ENCODE measurements at regions not wholly inside any gene's neighbourhood (a gene's known extent, or its start where the extent isn't known, plus 50 kb on each side); places are given as distances from the start of the nearest gene placed in this dataset.

DNA sequence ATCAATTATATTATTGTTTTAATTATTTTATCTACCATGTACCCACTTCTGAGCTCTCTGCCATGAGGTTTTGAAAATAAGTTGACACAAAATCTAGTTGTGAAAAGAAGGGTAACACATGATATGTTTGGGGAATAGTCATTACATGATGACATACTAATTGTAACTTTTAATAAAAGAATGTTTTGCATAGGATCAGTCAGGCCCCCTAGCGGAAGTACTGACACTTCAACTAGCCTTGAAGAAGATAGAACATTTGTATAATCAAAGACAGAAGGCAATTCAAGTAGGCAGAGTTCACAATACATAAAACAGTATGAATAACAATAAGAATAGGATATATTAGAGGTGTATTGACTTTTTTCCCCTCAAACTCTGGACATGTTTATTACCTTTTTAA lies 1191.0 kb upstream of the AGA start:
- TF ChIP-seq POLR2A (IDR thresholded peaks at IDR 0.05), result no peak
- TF ChIP-seq, protein P1, sequence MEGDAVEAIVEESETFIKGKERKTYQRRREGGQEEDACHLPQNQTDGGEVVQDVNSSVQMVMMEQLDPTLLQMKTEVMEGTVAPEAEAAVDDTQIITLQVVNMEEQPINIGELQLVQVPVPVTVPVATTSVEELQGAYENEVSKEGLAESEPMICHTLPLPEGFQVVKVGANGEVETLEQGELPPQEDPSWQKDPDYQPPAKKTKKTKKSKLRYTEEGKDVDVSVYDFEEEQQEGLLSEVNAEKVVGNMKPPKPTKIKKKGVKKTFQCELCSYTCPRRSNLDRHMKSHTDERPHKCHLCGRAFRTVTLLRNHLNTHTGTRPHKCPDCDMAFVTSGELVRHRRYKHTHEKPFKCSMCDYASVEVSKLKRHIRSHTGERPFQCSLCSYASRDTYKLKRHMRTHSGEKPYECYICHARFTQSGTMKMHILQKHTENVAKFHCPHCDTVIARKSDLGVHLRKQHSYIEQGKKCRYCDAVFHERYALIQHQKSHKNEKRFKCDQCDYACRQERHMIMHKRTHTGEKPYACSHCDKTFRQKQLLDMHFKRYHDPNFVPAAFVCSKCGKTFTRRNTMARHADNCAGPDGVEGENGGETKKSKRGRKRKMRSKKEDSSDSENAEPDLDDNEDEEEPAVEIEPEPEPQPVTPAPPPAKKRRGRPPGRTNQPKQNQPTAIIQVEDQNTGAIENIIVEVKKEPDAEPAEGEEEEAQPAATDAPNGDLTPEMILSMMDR (IDR thresholded peaks at IDR 0.05), result no peak
- no peak for ATAC-seq
- WGBS, 2 donors, result 24 to 46% methylated on average over 1 of the region's 1 CpG

DNA sequence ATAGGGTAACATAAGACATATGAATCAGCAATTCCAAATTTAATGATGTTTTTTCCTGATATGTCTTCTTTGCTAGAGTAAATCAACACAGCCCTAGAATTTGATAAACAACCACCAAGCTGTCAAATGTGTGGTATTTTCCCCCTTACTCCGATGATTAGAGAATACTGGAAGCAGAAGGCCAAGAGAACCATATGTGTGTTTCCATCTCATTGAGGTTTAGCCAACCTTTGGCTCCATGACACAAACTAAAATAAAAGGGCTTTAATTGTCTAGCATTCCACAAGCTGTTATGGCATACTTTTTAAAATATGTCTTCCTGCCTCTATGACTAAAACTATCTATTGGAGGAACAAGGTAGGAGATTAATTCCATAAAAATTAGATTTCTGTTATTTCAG lies 1222.4 kb upstream of the AGA start:
- intact Hi-C loops (cut with DNase I), result no loop called here
- no peak for ATAC-seq

More for the DNA sequence above, 1191.0 kb upstream of the AGA start:
- Histone ChIP-seq H3K27me3 (no peaks in the 10 kb centered on the region), H3K4me1 (no peaks in the 10 kb centered on the region), H3K36me3 (replicated peaks in 1 of 2; ENCODE audit: insufficient read depth in 1 of 2, low read depth in 2 of 2) (no peaks in the 10 kb centered on the region), H3K9me3 (no peaks in the 10 kb centered on the region), H3K4me3 (no peak overlapping the region), H3K27ac (no peak overlapping the region)
- DNase-seq, result no peak
- intact Hi-C loops (cut with DNase I), result no loop called here

DNA sequence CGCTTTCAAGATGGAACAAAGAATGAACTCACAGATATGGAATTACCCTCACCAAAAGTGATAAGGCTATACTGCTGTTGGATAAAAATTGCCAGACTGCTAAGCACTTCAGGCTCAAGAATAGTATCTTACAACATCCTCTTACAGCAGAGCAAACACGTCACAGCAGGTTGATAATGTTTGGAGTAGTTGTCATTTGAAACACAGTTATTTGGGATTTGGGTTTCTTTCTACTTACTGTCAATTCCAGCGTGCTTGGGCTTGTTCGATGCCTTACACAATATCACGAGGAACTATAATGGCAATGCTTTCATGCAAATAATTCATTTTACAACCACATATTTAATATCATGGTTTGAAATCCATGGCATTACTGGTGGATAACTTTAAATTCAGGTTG lies 1223.7 kb upstream of the AGA start:
- TF ChIP-seq POLR2A (IDR thresholded peaks at IDR 0.05), result no peak
- TF ChIP-seq, protein P1 (IDR thresholded peaks at IDR 0.05), result no peak
- H3K36me3 ChIP-seq (replicated peaks in 1 of 2; ENCODE audit: insufficient read depth in 1 of 2, low read depth in 2 of 2), result no peaks in the 10 kb centered on the region
- WGBS, 2 donors, result 59 to 69% methylated on average over 5 of the region's 5 CpGs

More for the DNA sequence above, 1222.4 kb upstream of the AGA start:
- 77 to 82% methylated on average over 1 of the region's 1 CpG for WGBS, 2 donors
- Histone ChIP-seq H3K27ac (no peak overlapping the region), H3K4me3 (no peak overlapping the region), H3K9me3 (no peaks in the 10 kb centered on the region), H3K36me3 (replicated peaks in 1 of 2; ENCODE audit: insufficient read depth in 1 of 2, low read depth in 2 of 2) (no peaks in the 10 kb centered on the region), H3K27me3 (no peaks in the 10 kb centered on the region), H3K4me1 (no peaks in the 10 kb centered on the region)
- TF ChIP-seq POLR2A (IDR thresholded peaks at IDR 0.05), result no peak
- TF ChIP-seq, protein P1 (IDR thresholded peaks at IDR 0.05), result no peak
- no peak for DNase-seq

DNA sequence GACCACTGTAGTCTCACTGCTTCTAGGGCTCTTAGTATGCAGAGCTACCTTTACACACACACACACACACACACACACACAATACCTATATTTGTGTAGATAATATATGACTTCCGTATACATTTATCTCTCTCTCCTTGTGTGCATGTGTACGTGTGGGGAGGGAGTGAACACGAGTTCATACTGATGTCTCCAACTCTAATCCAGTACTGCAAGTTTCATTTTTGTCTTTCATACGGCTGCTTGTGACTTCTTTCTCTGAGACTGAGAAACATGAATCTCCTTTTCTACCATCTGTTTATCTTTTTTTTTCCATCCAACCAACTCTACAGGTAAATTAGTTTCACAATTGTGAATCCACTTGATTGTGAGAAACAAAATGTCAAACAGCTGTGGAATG lies 1229.5 kb upstream of the AGA start:
- no peak for DNase-seq
- H3K27me3 ChIP-seq, result no peaks in the 10 kb centered on the region
- intact Hi-C loops (cut with DNase I), result no loop called here
- H3K9me3 ChIP-seq, result no peaks in the 10 kb centered on the region
- WGBS, 2 donors, result 57 to 62% methylated on average over 4 of the region's 4 CpGs
- no peak for ATAC-seq
- no peak for TF ChIP-seq POLR2A (IDR thresholded peaks at IDR 0.05)
- TF ChIP-seq, protein P1 (IDR thresholded peaks at IDR 0.05), result no peak
- no peaks in the 10 kb centered on the region for H3K36me3 ChIP-seq (replicated peaks in 1 of 2; ENCODE audit: insufficient read depth in 1 of 2, low read depth in 2 of 2)
- H3K27ac ChIP-seq, result no peak overlapping the region
- no peaks in the 10 kb centered on the region for H3K4me1 ChIP-seq
- no peak overlapping the region for H3K4me3 ChIP-seq

More for the DNA sequence above, 1223.7 kb upstream of the AGA start:
- no peak for ATAC-seq
- Histone ChIP-seq H3K27ac (no peak overlapping the region), H3K4me1 (no peaks in the 10 kb centered on the region), H3K27me3 (no peaks in the 10 kb centered on the region), H3K9me3 (no peaks in the 10 kb centered on the region), H3K4me3 (no peak overlapping the region)
- intact Hi-C loops (cut with DNase I), result no loop called here
- DNase-seq, result no peak

DNA sequence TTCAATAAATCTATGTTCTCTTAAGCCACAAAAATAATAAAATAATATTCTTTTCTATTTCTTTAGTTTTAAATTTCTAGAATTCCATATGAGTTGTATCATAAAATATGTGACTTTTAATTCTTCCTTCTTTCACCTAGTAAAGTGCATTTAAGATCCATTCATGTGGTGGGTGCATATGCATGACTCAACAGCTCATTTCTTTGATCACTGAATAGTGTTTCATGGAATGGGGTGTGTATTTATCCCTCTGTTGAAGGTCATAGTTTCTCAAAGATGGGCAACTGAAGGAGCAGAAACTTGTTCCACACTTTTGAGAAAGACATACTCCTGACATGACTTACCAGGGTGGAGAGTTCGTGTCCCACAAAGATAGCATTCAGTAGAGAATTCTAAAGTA lies 1230.3 kb upstream of the AGA start:
- no peak overlapping the region for H3K4me3 ChIP-seq
- intact Hi-C loops (cut with DNase I), result no loop called here
- H3K27me3 ChIP-seq, result no peaks in the 10 kb centered on the region
- TF ChIP-seq POLR2A (IDR thresholded peaks at IDR 0.05), result no peak
- TF ChIP-seq, protein P1 (IDR thresholded peaks at IDR 0.05), result no peak
- DNase-seq, result no peak
- no peaks in the 10 kb centered on the region for H3K4me1 ChIP-seq
- 55 to 57% methylated on average over 1 of the region's 1 CpG for WGBS, 2 donors
- H3K9me3 ChIP-seq, result no peaks in the 10 kb centered on the region
- no peak overlapping the region for H3K27ac ChIP-seq
- H3K36me3 ChIP-seq (replicated peaks in 1 of 2; ENCODE audit: insufficient read depth in 1 of 2, low read depth in 2 of 2), result no peaks in the 10 kb centered on the region
- ATAC-seq, result no peak
